ENCODE measurements at regions not wholly inside any gene's neighbourhood (a gene's known extent, or its start where the extent isn't known, plus 50 kb on each side); places are given as distances from the start of the nearest gene placed in this dataset.

DNA sequence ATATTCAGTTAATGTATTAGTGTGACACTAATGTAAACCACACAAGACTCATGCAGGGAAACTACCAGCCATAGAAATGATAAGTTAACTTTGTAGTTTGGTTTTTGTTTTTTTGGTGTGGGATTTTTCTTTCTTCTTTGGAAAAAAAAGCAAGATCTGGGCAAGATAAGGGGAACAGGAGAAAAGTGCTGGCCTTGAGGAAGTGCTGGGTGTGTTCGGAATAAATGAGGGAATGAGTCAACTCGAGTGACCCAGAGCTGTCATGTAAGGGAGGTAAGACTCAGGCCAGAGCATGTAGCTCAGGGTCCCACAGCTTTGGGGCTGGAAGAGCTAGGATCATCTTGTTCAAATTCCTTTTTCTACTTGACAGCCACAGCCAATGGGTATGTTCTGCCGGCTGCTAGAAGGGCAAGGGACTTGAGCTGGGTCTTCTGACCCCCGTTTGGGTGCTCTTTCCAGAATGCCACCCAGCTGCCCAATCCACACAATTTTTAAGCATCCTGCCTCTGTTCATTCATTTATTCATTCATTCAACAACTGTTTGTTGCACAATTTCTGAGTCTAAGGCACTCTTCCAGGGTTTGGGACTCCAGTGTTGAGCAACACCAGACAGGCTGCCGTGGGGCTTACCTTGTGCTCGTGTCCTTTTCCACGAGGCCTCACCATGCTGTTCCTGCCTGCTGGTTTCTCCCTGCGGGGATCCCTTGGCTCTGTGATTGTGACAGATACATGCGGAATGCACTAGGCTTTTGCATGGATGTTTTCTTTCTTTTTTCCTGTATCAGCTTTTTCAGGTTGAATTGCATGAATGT is 54.5 kb downstream of the CLDN34 start:
- DNase-seq, result no peak

DNA sequence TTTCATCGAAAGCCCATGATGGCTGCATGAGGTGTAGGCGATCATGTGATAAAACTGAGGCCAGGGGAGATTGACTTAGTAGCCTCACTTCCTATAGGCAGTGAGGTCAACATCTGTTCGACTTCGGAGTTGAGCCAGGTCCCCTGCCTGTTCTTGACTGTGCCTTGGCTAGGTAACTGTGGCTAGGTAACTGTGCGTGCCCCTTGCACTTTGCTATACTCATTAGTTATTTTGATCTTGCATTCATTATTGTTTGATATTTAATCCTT is 55.0 kb downstream of the CLDN34 start:
- DNase-seq, result no peak

DNA sequence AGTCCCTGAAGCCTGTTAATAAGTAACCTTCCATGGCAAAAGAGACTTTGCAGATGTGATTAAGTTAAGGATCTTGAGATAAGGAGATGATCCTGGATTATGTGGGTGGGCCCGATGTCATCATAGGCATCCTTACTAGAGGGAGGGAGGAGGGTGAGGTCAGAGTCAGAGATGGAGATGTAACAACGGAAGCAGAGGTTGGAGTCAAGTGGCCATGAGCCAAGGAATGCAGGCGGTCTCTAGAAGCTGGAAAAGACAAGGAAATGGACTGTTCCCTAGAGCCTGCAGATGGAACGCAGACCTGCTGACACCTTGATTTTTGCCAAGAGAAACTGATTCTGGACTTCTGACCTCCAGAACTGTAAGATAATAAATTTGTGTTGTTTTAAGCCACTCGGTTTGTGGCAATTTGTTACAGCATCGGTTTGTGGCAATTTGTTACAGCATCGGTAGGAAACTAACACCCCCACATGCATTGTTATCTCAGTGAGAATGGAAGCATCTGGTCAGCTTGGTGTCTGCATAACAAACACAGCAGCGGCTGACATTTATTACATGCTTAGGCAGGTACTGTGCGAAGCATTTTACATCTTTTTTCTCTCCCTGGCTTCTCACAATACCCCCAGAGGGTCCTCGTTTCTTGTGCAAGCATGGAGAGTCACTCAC is 55.6 kb downstream of the CLDN34 start:
- no peak for DNase-seq

DNA sequence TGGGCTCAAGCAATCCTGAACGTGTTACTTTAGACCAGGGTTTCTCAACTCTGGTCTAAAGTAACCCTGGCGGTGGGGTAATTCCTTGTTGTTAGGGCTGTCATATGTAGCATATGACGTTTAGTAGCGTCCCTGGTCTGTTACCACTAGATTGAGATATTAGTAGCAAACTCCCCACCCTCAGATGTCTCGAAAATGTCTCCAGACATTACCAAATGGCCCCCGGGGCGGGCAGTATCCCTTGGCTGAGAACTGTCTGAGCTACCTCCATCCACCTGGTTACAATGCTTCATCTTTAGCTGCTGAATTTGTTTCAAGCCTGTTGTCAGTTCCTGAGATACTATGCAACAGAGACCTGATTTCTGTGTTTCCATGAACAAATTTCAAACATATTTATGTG is 56.7 kb downstream of the CLDN34 start:
- DNase-seq, result no peak

DNA sequence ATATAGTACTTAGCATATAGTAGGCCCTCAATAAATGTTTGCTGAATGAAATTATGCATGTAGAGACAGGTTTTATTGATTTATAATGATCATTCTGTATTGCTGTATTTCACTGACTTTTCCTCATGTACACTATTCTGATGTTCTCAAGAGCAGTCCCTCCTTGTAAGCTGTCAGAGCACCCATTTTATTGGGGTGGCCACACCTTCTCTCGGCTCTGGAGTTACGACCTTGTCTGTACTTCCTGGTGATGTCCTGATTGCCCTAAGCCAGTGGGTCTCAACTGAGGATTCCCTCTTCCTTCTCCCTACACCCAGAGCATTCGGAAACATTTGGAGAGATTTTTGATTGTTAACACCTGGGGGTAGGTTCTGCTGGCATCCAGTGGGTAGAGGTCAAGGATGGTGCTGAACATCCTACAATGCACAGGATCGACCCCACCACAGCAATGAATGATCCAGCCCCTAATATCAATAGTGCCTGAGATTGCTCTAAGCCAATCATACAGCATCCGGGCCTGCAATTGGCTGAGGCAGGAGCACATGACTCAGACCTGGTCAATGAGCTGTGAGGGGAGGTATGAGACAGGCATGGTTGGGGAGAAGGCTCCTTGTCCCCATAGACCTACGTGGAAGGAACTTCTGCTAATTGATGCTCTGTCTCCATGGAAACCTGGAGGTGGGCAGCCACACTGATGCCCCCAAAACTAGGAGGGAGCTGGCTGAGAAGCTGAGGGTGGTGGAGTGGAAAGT is 58.8 kb downstream of the CLDN34 start:
- DNase-seq, result no peak

DNA sequence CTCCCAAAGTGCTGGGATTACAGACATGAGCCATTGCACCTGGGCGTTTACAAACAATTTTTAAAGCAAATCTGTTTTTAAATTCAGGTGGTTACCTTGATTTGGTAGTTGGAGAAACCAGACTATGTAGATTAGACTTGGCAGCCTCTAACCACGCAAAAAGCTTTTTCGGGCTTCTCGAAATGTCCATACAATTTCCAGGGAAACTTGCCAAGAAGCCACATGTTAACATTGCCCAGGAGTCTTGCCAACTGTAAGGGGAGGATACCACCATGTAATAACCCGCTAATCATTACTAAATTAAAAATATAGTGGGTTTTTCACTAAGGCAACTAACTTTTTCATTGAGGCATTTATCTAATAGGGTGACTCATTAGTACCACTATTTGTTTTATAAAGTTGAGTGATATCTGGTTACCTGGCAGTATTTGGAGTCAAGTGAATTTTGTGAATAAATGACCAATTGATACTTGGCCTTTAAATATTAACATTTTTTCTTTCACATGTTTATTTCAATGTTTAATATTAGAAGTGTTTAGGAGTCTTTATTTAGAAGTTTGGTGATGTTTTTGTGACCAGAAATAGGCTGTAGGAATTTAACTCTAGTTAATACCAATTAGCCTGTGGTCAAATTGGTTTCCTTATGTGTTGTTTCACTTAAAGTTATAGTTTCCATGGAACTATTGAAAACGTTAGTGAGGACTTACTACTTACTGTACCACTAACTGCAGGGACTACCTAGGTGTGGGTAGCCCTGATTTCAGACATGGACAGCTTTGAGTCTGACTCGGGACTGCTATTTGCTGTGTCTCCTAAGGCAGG is 61.3 kb downstream of the CLDN34 start:
- DNase-seq, result peak; percentile 9

DNA sequence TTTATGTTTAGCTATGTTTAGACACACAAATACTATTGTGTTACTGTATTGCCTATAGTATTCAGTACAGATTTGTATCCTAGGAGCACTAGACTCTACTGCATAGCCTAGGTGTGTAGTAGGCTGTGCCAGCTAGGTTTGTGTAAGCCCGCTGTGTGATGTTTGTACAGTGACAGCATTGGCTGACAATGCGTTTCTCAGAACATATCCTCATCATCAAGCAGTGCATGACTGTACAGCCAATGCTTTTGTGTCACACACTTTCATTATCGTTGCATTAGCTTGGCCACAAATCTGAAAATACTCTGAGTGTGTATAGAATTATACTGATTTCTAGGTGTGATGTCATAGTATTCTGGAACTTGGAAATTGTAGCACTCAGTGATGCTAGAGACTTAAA is 63.4 kb downstream of the CLDN34 start:
- DNase-seq, result no peak

DNA sequence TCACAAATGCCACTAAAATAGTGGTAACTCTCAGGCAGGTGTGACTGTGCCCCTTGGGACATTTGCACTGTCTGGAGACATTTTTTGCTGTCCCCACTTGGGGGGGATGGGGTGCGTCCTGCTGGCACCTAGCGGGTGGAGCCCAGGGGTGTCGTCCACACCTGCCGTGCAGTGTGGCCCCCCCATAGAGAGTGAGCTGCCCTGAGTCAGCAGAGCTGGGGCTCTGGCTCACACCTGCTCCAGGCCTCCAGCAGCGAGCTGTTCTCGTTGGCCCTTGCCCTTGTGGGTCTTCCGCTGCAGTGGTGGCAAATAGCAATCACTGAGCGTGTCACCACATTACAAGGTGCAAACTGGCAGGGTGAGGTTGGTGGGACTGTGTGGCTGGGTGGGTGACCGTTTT is 64.6 kb downstream of the CLDN34 start:
- no peak for DNase-seq

DNA sequence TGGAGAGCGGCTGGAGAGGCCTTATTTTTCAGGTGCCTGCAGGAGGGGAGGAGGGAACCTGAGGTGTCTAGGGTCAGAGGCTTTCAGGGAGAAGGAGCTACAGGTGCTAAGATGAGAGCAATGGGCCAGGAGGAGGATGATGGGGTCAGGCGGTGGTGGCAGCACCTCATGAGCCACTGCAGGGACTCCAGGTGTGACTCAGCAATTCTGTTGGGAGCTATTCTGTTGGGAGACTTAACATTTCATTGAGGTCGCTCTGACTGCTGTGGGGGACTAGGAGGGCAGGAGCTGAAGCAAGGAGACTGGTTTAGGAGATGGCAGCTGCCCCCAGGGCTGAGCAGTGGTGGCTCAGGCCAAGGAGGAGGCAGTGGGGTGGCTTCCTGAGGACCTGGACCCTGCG is 65.0 kb downstream of the CLDN34 start:
- no peak for DNase-seq

DNA sequence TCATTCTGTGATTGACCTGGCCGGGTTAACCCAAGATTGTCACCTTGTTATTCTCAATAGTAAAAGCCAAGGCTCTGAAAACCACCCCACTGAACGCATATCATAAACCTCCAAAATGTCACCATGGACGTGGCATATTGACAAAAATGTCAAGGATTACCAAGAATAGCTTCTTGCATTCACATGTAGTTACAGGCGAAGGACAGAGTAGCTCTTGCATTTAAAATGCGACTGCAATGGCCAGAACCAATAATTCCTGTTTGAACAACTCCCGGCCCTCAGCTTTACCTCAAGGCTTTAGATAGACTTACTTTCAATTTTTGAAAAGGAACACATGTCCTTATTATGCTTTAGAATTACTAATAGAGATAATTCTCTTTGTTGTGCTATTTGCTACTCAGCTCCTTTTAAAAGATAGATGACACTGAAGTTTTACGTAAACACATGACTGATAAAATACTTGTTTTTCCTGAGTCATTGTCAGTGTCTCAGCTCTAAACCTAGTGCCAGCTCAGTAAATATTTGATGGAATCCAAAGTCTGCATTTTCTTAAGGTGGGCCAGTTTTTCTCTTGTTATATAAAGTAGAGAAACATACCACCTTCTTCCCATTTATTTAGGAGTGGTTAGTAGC is 66.3 kb downstream of the CLDN34 start:
- no peak for DNase-seq

DNA sequence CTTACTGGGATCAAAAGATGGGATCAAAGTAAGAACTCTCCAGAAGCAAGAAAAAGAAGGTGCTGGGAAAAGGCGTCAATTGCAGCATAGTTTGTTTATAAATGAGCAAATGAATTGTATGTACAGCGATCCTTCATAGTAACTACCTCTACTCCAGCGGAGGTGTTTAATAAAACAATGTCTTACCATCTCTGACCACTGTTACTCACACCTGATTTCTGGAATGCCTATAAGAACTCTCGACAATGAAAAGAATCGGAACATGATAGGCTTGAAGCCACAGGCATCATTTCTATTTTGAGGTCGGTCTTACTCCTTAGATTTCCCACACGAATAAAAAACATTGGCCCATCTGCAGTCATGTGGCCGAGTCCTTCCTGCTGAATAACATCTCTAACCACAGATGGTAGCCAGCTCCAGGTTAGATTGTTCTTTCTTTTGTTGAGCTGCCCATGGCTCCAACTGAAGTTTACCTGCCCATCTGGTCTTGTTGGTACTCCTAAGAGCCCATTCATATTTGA is 67.6 kb downstream of the CLDN34 start:
- DNase-seq, result no peak

DNA sequence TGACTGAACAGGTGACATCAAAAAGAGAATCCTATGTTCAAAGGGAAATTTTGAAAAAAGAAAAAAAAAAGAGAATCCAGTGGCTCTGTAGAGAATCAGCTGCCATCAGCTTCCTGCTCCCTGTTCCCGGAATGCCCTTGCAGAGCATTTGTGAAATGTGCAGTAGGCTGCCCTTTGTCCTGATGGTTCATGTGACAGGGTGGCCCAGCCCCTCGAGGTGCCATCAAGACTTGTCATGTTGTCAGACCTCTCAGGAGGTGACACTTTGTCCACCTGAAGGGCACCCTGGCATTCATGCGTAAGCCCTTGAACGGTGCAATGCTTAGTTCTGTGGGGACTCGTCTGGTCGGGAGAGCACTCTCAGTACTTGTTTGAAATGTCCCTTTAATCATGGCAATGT is 71.4 kb downstream of the CLDN34 start:
- no peak for DNase-seq

DNA sequence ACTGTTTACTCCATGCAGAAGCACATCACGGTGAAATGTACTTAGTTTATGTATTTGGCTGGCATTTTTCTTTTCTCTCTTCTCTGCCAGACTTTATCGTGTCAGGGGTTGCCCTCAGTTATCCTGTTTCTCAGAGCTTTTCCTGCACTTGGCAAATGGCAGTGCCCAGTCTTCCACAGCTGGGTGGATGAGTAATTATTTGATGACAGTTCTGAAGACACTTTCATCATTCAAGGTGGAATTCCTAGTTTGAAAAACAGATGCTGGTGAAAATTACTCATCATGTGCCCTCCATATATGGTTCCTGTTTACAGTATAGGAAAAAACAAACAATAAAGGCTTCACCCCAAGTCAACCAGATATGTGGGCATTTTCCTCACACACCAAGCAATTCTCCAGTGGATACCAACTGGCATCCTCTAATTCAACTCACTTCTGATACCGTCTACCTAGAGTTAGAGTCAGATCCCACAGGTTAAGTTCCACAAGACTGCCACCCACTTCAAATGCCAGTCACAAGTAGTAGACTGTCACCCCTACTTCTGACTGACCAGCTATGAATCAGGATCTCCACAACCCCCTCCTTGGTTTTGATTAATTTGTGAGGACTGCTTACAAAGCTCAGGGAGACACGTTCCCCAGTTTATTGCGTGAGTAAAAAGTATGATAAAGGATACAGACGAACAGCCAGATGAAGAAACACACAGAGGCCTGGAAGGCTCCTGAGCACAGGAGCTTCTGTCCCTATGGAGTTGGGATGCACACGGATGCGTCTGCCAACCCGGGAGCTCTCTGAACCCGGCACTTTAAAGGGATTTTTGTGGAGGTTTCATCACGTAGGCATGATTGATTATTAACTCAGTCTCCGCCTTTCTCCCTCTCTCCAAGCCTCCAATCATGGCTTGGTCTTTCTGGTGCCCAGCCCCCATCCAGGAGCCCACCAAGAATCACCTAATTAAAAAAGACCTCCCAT is 72.9 kb downstream of the CLDN34 start:
- no peak for DNase-seq

DNA sequence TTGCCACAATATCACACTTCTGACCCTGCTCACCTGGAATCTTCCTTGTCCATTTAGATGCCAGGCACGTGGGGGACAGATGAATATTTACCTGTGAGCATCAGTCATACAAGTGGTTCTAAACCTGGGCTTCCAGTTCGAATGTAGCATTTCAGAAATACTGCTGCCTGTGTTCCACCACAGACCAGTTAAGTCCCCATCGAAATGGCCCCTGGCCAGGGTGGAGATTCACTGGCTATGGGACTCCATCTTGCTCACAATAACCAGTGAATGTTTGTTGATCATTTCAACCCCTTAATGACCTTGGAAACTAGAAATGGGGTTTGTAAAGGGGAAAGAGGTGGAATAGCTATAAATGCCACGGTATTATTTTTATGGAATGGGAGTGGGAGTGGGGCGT is 73.8 kb downstream of the CLDN34 start:
- no peak for DNase-seq

DNA sequence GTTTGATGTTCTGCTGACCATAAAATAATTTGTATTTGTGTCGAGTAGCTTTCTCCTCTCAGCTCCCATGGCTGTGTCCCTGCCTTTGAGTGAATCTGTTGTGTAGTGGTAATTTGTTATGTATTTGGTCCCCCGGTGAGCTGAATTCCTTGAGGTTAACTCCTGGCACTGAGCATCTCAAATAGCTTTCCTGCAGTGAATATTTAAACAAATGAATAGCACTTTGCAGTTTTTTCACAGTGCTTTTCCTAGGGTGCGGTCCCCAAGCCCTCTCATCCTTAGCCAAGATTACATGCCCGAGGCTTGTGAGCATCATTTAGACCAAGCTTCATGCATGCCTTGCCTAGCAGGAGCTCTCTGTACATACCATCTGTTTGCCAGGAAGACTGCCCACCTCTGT is 74.2 kb downstream of the CLDN34 start:
- peak; percentile 8 for DNase-seq

DNA sequence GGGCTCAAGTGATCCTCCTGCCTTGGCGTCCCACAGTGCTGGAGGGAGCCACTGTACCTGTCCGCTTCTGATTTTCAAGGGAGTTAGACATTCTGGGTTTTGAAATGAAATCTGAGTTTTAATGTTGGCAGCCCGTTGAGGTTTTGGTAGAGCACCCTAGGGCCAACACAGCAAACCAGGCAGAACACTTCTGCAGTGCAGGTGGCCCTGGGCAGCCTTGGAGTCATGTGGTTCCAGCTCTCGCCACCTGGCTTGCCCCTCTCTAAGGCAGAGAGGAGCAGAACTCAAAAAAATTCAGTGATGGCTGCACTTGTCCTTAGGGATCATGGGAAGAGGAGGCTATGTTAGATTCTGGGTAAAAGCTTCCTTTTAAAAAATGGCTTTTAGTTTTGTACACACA is 74.9 kb downstream of the CLDN34 start:
- no peak for DNase-seq

DNA sequence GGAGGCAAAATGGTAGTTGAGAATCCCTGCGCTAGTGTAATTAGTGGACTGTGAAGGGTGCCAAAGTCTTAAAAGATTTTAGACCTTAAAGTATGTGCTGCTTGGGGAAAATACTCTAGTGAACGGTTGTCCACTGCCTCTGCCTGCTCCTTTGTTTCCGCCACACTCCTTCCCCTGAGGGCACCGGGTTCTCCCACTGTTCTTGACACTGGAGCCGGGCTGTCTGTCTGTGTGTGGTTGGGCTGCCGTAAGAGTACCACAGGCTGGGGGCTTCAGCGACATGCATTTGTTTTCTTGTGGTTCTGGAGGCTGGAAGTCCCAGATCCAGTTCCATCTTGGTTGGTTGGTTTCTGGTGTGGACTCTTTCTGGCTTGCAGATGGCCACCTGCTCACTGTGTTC is 76.2 kb downstream of the CLDN34 start:
- DNase-seq, result no peak

DNA sequence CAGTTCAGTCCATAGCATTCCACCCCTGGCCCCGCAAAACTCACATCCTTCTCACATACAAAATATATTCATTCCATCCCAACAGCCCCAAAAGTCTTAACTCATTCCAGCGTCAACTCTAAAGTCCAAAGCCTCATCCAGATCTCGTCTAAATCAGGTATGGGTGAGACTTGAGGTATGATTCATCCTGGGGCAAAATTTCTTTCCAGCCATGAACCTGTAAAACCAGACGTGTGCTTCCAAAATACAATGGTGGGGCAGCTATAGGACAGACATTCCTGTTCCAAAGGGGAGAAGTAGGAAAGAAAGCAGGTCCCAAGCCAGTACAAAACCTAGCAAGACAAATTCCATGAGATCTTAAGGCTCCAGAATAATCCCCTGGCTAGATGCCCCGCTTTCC is 76.9 kb downstream of the CLDN34 start:
- no peak for DNase-seq

DNA sequence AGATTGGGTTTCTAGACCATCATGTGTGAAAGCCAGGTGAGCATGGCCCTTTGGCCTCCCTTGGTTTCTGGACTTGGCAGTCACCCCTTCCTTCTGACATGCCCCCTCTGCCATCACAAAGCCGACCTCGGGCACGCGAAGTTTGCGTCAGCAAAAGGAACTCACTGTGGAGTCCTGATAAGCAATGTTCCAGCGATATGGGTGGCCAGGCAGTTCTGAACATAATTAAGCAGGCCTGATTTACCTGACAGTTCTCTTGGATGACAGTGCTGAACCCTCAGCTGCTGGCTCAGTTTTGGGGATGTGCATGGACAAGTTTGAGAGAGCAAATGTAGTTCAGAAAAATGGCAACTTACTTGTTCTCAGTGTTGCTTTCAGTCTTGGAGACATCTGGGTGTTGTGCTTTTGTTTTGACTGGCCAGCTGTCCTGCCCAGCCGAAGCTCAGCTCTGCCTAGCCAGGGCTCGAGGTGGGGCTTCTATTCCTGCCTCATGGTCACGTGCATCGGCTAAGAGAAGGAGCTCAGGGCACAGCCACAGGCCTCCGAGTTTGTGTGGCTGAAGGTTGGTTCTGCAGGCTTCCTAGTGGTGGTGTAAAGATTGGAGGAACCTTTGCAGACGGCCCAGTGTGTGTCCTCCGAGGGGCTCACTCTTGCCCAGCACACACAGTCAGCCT is 78.3 kb downstream of the CLDN34 start:
- no peak for DNase-seq

DNA sequence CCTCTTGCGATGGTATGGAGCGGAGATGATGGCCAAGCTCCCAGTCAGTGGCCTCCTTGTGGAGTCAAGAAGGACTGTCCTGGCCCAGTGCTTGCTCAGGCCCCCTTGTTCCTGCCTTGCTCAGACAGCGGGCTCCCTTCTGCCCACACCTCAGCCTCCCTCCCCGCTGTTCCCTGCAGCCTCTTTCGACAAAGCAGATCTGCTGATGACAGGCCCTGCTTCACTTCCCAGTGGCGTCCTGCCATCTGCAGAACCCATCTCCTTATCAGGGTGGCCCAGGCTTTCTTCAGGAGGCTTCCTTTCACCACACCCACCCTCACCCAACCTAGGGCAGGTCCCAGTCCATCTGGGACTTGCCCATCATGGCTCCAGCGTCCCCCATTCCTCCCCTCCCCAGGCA is 80.0 kb downstream of the CLDN34 start:
- DNase-seq, result no peak

DNA sequence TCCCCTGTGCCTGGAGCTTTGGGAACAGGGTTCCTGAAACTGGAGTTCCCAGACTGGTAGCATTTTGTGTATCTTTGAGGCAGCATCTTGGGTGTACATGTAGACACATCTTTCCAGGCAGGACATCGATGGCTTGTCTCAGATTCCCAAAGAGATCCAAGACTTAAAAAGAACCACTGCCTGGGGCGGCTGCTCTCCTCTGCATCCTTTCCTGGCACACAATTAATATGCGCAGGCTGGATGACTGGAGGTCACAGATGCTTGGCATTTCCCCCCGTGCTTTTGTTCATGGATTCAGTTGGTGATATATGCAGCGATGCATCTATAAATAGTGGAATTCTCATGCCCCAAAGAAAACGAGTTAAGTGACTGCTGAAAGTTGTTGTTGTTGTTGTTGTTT is 80.5 kb downstream of the CLDN34 start:
- DNase-seq, result no peak

Data from DMS79 treated with DMSO at 0.1 percent for 48 hours (cell line).